HG02759 (cell line): ENCODE measurements at regions not wholly inside any gene's neighbourhood (a gene's known extent, or its start where the extent isn't known, plus 50 kb on each side); places are given as distances from the start of the nearest gene placed in this dataset.
"Not testable (repeated sequence)": the region's sequence is repeated elsewhere in the genome, so short reads cannot be mapped to it uniquely, and the experiment has no call there.

Experiments
- ATAC-seq: cut with Tn5 transposase; IDR thresholded peaks from one replicate; pipeline ENCODE4 v1.9.1; 2021; ENCODE audit warnings: mild to moderate bottlenecking, moderate library complexity; ENCODE audit not compliant: unreplicated experiment

DNA sequence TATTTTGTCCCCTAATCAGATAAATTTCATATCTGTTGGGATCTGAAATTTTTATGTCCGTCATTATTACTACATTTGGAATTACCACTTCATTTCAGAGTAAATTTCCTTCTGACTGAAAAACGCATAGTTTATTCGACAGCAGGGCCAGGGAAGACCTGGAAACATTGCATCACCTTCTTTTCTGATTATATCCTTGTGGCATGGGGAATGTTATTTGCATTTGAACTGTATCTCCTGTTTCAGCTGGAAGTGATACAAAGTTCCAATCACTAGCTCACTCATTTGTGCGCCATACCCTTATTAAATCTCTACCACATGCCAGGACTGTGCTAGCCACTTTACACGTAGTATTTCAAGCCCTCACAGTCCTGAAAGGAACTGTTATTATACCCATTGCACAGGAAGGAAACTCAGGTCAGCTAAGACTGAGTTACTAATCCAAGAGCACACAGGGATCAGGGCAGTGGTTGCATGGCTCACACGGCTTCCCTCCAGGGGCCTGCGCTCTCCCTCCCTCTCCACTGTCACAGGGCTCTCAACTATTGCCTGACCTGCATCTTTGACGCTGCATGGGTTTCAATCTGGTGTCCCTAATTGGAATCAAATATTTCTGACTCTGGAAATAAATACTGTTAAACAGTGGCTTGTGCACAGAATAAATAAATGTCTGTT lies 84.4 kb upstream of the NANOS1 start:
- ATAC-seq = no peak

DNA sequence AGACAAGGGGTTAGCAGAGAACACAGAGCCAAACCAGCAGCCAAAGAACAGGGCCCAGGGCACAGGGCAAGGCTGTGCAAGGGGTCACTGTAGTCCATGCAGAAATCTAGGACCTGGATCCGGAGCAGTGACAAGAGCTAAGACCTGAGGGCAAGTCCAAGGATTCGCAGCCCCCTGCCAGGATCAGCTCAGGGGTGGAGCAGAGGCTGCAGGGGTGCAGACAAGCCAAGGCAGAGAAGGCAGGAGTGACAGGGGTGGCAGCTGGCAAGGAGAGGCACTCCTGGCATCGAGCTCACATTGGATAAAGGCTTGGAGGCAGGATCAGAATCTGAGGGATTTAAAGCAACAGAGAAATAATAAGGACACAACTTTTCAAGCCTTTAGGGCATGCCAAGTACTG lies 80.7 kb upstream of the NANOS1 start:
- ATAC-seq = no peak

DNA sequence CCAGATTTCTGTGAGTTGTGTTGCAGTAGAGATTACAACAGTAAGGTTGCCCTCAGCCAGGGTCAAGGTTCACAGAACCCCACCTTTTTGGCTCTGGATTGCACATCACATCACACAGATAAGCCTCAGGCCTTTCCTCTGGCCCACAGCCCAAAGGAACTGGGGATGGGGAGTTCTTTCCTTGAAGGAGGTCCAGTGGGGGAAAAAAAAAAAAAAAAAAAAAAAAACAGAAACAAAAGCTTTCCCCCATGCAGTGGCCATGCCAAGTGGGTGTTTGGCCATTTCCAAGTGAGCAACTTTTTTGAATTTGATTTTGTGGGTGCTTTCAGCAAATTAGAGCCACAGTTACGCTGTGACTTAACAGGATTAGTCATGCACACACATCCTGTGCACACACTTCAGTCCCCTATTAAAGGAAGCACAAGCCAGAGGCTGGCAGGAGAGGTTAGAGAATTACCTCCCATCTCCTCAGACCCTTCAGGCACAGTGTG lies 79.3 kb upstream of the NANOS1 start:
- no peak for ATAC-seq

GRCh38 chr10:118950997-118951637 lies 78.4 kb upstream of the NANOS1 start:
- ATAC-seq = no peak

- ATAC-seq = no peak
Measured at GRCh38 chr10:118952493-118953295, 76.8 kb upstream of the NANOS1 start.

GRCh38 chr10:118953598-118954393 lies 75.7 kb upstream of the NANOS1 start:
- ATAC-seq = no peak

DNA sequence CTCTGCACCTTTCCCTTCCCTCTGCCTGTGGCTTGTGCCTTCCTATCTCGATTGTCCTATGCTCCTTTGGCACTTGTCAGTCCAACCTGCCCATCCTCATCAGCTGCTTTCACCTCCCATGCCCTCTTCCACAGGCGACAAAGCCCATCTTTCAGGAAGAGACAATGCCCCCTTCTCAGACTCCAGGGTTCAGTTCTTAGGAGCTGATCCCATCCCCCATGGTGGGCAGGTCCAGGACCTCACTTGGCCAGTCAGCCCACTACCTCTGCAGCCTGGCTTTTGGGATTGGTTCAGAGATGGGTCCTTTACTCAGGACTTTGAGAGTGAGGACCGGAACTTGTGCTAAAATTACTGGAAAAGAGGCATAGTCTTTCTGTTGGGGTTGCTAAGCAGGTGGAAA lies 74.0 kb upstream of the NANOS1 start:
- ATAC-seq = no peak

DNA sequence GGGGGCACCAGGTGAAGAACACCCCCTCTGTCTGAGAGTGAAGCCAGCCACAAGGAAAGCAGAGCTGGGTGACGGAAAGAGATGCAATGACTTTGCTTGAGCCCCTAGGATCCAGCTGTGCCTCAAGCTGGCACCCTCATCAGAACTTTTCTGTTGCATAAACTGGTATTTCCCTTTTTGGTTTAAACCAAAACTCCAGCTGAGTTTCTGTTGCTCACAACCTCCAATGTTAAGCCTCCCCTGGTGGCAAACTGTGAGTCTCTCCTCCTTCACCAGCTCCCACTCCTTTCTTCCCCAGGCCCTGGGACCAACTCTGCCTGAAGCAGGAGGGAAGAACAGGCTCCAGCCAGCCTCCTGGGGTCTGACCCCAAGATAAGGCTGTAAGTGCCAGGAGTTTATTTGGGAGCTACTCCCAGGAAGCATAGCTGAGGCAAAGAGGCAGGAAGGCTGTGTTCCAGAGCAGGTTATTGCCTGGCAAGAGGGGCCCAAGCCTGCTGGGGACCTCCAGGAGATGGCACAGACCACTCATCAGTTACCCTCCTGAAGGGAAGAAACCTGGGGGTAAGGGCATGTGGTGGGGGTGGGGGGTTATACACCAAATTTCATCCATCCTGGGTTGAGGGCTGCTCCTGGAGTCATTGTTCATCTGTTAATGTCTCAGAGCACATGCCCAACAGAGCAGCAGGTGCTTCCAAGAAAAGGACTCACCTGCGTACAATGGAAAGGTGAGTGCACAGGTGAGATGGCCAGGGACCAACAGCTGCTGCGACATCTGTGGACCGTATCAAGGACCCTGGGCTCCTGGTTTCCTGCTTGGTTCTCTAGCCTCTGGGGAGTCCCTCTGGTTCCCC lies 73.3 kb upstream of the NANOS1 start:
- ATAC-seq = no peak

DNA sequence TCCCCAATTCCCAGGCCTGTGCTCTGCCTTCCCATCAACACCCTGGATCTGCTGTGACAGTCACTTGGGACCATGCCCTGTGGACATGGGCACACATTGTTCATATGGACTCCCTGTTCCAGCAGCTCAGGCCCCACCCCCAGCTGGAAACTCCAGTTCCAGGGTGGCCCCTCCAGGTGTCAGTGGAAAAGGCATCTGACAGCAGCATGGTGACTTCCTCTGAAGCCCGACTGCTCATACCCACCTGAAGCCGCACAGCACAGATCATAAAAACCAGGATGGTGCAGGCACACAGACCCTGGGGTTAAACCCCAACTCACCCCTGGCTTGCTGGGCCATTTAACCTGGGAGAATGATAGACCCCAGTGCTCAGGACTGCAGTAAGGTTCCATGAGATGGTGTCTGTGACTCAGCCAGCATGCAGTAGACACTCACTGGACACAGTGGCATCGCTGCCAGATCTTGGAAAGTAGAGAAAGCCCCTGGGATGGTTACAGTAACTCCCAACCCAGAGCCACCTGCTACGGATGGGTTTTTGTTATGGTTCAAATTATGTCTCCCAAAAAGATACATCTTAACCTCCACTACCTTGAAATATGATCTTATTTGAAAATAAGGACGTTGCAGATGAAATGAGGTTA lies 72.6 kb upstream of the NANOS1 start:
- no peak for ATAC-seq

DNA sequence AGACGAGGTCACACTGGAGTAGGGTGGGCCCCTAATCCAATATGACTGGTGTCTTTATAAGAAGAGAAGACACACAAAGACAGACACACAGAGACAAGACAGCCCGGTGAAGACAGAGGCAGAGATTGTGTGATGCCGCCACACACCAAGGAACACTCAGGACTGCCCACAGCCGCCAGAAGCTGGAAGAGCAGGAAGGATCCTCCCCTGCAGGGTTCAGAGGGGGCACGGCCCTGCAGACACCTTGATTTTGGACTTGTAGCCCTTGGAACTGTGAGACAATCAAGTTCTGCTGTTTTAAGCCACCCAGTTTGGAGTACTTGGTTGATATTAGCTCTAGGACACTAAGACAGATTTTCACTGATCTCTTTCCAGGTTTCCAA lies 72.1 kb upstream of the NANOS1 start:
- no peak for ATAC-seq

DNA sequence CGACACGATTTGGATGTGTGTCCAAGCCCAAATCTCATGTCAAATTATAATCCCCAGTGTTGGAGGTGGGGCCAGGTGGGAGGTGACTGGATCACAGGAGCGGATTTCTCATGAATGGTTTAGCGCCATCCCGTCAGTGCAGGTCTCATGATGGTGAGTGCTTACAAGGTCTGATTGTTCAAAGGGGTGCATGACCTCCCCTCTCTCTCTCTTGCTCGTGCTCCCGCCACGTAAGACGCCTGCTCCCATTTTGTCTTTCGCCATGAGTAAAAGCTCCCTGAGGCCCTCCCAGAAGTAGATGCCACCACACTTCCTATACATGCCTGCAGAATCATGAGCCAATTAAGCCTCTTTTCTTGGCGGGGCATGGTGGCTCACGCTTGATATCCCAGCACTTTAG lies 71.5 kb upstream of the NANOS1 start:
- ATAC-seq = no peak

DNA sequence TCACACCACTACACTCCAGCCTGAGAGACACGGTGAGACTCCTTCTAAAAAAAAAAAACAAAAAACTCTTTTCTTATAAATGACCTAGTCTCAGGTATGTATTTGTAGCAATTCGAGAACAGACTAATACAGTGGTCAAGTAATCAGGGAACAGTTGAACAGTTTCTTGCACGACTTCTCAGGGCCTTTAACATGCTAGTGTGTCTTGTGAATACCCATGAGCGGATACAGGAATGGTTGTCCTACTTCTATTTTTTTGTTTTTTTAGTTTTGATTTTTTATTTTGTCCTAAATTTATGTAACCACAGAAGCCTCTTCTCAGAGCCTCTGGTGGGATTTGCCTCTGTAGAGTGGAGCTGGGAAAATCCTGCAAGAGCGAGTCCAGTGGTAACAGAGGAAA lies 71.0 kb upstream of the NANOS1 start:
- ATAC-seq = no peak

- ATAC-seq = no peak
Measured at GRCh38 chr10:118958984-118959925, 70.3 kb upstream of the NANOS1 start.

GRCh38 chr10:118960157-118961090 lies 69.1 kb upstream of the NANOS1 start:
- ATAC-seq = no peak

GRCh38 chr10:118961436-118961835 lies 68.1 kb upstream of the NANOS1 start:
- no peak for ATAC-seq

- not testable (repeated sequence) for ATAC-seq
Measured at GRCh38 chr10:118962331-118962868, 67.1 kb upstream of the NANOS1 start.

GRCh38 chr10:118963341-118963740 lies 66.2 kb upstream of the NANOS1 start:
- no peak for ATAC-seq
